Hippocampal formation (tissue), 2 donors: ENCODE measurements at regions not wholly inside any gene's neighbourhood (a gene's known extent, or its start where the extent isn't known, plus 50 kb on each side); places are given as distances from the start of the nearest gene placed in this dataset.

Experiments used
- DNase-seq, 2 donors: peaks; one replicate each; lab custom pipeline; 2025; lab: John Stamatoyannopoulos, UW

GRCh38 chr4:135672202-135672601 is 1470.6 kb upstream of the PABPC4L start:
- no peak for DNase-seq

GRCh38 chr4:135670548-135670947 is 1469.0 kb upstream of the PABPC4L start:
- DNase-seq: no peak
